Karpas-422 (cell line): ENCODE measurements at regions not wholly inside any gene's neighbourhood (a gene's known extent, or its start where the extent isn't known, plus 50 kb on each side); places are given as distances from the start of the nearest gene placed in this dataset.
A peak's percentile ranks its signal among the peaks of the same experiment; 100 is the strongest.

Experiments
- DNase-seq: peaks from one replicate; pipeline ENCODE4 v3.0.0-alpha.2; 2015
- H2AFZ ChIP-seq: fragments of 200-600 bp; sonication (generic); 2 replicates; pipeline ENCODE4 v1.6.1; 2014; ENCODE audit warnings: antibody characterized with exemption, low read length, mixed read lengths
- H3K27ac ChIP-seq: fragments of 200-600 bp; sonication (generic); 2 replicates; pipeline ENCODE4 v1.5.1; 2014; ENCODE audit warnings: mild to moderate bottlenecking, low read length, moderate library complexity
- H3K27me3 ChIP-seq: fragments of 200-600 bp; sonication (generic); 2 replicates; pipeline ENCODE4 v1.6.1; 2014; ENCODE audit warnings: low read length, mixed read lengths
- H3K36me3 ChIP-seq: fragments of 200-600 bp; sonication (generic); 2 replicates; pipeline ENCODE4 v1.6.1; 2014; ENCODE audit warnings: low read length, mixed read lengths; ENCODE audit not compliant: insufficient read depth
- H3K4me1 ChIP-seq: fragments of 200-600 bp; sonication (generic); 2 replicates; pipeline ENCODE4 v1.6.1; 2014; ENCODE audit warnings: mild to moderate bottlenecking, low read length, mixed read lengths
- H3K4me2 ChIP-seq: fragments of 200-600 bp; sonication (generic); 2 replicates; pipeline ENCODE4 v1.6.1; 2014; ENCODE audit warnings: low read length, low read depth, mild to moderate bottlenecking; ENCODE audit not compliant: poor library complexity, severe bottlenecking
- H3K4me3 ChIP-seq: fragments of 200-600 bp; sonication (generic); 2 replicates; pipeline ENCODE4 v1.5.1; 2014; ENCODE audit warnings: mild to moderate bottlenecking, antibody characterized with exemption, low read length, mixed read lengths
- H3K79me2 ChIP-seq: fragments of 200-600 bp; sonication (generic); 2 replicates; pipeline ENCODE4 v1.6.1; 2014; ENCODE audit warnings: mild to moderate bottlenecking, low read length, mixed read lengths
- H3K9ac ChIP-seq: fragments of 200-600 bp; sonication (generic); 2 replicates; pipeline ENCODE4 v1.6.0; 2014; ENCODE audit warnings: low read length
- H3K9me2 ChIP-seq: fragments of 200-600 bp; sonication (generic), shearing (Covaris generic); replicated peaks from 2 replicates; pipeline ENCODE4 v1.6.0; 2014; ENCODE audit warnings: mild to moderate bottlenecking, low read length, moderate library complexity; ENCODE audit not compliant: insufficient read depth
- H3K9me3 ChIP-seq: fragments of 300-700, 200-600 bp; sonication (generic); 2 replicates; pipeline ENCODE4 v1.6.1; 2014; ENCODE audit warnings: low read length, mixed read lengths
- H4K20me1 ChIP-seq: fragments of 200-600 bp; sonication (generic); 2 replicates; pipeline ENCODE4 v1.6.1; 2014; ENCODE audit warnings: mild to moderate bottlenecking, antibody characterized with exemption, low read length, low read depth; ENCODE audit not compliant: insufficient read depth

GRCh38 chr9:28750136-28750535 is 1176.9 kb upstream of the C9orf72 start:
- no peak overlapping the region for H3K9ac ChIP-seq
- no peaks in the 10 kb centered on the region for H3K36me3 ChIP-seq
- no peaks in the 10 kb centered on the region for H3K4me1 ChIP-seq
- H3K4me2 ChIP-seq = no peak overlapping the region
- no peaks in the 10 kb centered on the region for H4K20me1 ChIP-seq
- H3K79me2 ChIP-seq = no peaks in the 10 kb centered on the region
- no peak overlapping the region for H3K27ac ChIP-seq
- H2AFZ ChIP-seq = no peak overlapping the region
- no peak overlapping the region for H3K4me3 ChIP-seq
- H3K27me3 ChIP-seq = no peaks in the 10 kb centered on the region
- H3K9me3 ChIP-seq = peaks cover 16% of the 10 kb centered on the region
- H3K9me2 ChIP-seq = no peaks in the 10 kb centered on the region
- DNase-seq = no peak

- Histone ChIP-seq H4K20me1 (no peaks in the 10 kb centered on the region), H3K27me3 (no peaks in the 10 kb centered on the region), H3K36me3 (no peaks in the 10 kb centered on the region), H3K9ac (no peak overlapping the region), H3K4me1 (no peaks in the 10 kb centered on the region), H3K4me2 (no peak overlapping the region), H2AFZ (no peak overlapping the region), H3K27ac (no peak overlapping the region), H3K79me2 (no peaks in the 10 kb centered on the region), H3K9me3 (peaks cover 6% of the 10 kb centered on the region), H3K4me3 (no peak overlapping the region), H3K9me2 (no peaks in the 10 kb centered on the region)
- DNase-seq = no peak
Observed at GRCh38 chr9:28758341-28758740, 1185.1 kb upstream of the C9orf72 start.

DNA sequence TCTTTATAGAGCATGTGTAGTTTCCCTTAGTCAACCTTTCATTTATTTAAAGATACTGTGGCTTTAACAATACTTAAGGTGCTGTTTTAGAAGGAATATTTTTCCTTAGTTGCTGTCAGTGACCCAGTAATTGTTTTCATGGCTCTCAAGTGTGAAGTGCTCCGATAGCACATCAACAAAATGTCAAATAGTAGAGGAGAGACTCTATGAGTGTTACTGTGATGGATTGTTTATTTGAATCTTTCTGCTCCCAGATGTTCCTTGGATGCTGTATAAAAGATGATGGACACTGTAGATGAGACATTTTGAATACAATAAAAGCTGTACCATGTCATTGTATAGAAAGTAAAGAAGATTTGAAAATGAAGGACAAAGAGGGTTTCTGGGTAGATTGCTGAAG is 1185.7 kb upstream of the C9orf72 start:
- H3K9me3 ChIP-seq = peaks cover 9% of the 10 kb centered on the region
- H3K4me1 ChIP-seq = no peaks in the 10 kb centered on the region
- H3K9me2 ChIP-seq = no peaks in the 10 kb centered on the region
- no peak overlapping the region for H3K4me2 ChIP-seq
- DNase-seq = no peak
- H3K27me3 ChIP-seq = no peaks in the 10 kb centered on the region
- no peak overlapping the region for H3K9ac ChIP-seq
- no peak overlapping the region for H3K4me3 ChIP-seq
- H3K79me2 ChIP-seq = no peaks in the 10 kb centered on the region
- H3K27ac ChIP-seq = no peak overlapping the region
- no peaks in the 10 kb centered on the region for H3K36me3 ChIP-seq
- H4K20me1 ChIP-seq = no peaks in the 10 kb centered on the region
- H2AFZ ChIP-seq = no peak overlapping the region

DNA sequence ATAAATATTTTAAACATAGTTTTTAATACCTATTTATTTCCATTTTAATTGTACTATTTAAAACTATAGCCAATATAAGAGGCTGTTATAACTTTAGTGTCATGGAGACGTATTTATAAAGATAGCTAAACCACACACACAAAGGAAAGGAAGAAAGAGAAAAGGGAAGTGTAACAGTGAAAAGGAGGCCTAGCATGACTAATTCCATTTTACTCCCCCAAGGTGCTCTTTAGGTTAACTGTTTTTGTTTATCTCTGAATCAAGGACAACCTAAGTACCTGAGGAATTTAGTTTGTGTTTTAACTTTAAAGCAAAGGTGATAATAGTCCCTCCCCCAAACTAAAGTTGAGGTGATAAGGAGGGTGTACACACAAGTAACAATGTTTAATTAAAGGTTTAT is 1188.9 kb upstream of the C9orf72 start:
- Histone ChIP-seq H3K79me2 (no peaks in the 10 kb centered on the region), H3K4me3 (no peak overlapping the region), H2AFZ (no peak overlapping the region), H3K9me3 (peaks cover 13% of the 10 kb centered on the region), H4K20me1 (no peaks in the 10 kb centered on the region), H3K36me3 (no peaks in the 10 kb centered on the region), H3K27me3 (no peaks in the 10 kb centered on the region), H3K27ac (no peak overlapping the region), H3K4me1 (no peaks in the 10 kb centered on the region), H3K9me2 (no peaks in the 10 kb centered on the region), H3K9ac (no peak overlapping the region), H3K4me2 (no peak overlapping the region)
- no peak for DNase-seq

DNA sequence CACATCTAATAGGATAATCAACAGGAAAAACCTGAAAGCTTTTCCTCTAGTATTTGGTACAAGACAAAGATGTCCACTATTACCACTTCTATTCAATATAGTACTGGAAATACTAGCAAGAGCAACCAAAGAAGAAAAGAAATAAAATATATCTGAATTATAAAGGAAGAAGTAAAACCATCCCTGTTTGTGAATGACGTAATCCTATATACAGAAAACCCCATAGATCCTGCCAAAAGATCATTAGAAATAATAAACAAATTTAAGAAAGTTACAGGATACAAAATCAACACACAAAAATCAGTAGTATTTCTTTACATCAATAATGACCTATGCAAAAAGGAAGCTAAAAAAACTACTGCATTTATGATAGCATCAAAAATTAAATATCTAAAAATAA is 1191.3 kb upstream of the C9orf72 start:
- Histone ChIP-seq H3K4me3 (no peak overlapping the region), H3K4me2 (no peak overlapping the region), H3K79me2 (no peaks in the 10 kb centered on the region), H3K27me3 (no peaks in the 10 kb centered on the region), H3K4me1 (no peaks in the 10 kb centered on the region), H3K36me3 (no peaks in the 10 kb centered on the region), H4K20me1 (no peaks in the 10 kb centered on the region), H3K9me2 (no peaks in the 10 kb centered on the region), H3K27ac (no peak overlapping the region), H3K9ac (no peak overlapping the region), H2AFZ (no peak overlapping the region), H3K9me3 (peaks cover 13% of the 10 kb centered on the region)
- DNase-seq = no peak

- Histone ChIP-seq H3K79me2 (no peaks in the 10 kb centered on the region), H3K9me3 (no peaks in the 10 kb centered on the region), H3K4me3 (no peak overlapping the region), H3K27ac (no peak overlapping the region), H3K9me2 (no peaks in the 10 kb centered on the region), H3K9ac (no peak overlapping the region), H3K4me1 (no peaks in the 10 kb centered on the region), H3K36me3 (no peaks in the 10 kb centered on the region), H4K20me1 (no peaks in the 10 kb centered on the region), H3K4me2 (no peak overlapping the region), H2AFZ (no peak overlapping the region), H3K27me3 (no peaks in the 10 kb centered on the region)
- DNase-seq = no peak
Observed at GRCh38 chr9:28770226-28770625, 1196.9 kb upstream of the C9orf72 start.

DNA sequence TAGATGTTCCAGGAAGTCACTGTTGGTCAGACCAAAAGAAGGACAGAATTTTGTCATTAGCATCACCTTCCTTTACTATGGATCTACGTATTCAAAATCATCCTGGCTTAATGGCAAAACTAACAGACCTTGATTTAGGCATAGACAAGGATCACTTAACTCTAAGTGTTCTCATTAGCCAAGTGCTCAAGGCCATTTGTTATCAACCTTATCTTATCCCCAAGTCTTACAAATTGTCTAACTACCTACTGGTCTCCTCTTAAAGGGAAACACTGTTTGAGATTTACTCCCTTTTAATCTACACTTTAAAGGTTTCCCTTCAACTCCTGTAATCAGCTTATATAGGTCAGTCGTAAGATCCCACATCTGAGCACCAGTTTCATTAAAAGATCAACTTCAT is 1197.5 kb upstream of the C9orf72 start:
- no peak for DNase-seq
- Histone ChIP-seq H4K20me1 (no peaks in the 10 kb centered on the region), H3K79me2 (no peaks in the 10 kb centered on the region), H3K4me3 (no peak overlapping the region), H3K9me3 (no peaks in the 10 kb centered on the region), H3K27me3 (no peaks in the 10 kb centered on the region), H3K4me1 (no peaks in the 10 kb centered on the region), H3K9ac (no peak overlapping the region), H3K36me3 (no peaks in the 10 kb centered on the region), H3K27ac (no peak overlapping the region), H2AFZ (no peak overlapping the region), H3K4me2 (no peak overlapping the region), H3K9me2 (no peaks in the 10 kb centered on the region)

GRCh38 chr9:28774433-28775235 is 1201.4 kb upstream of the C9orf72 start:
- Histone ChIP-seq H4K20me1 (no peaks in the 10 kb centered on the region), H3K79me2 (no peaks in the 10 kb centered on the region), H3K27ac (no peak overlapping the region), H2AFZ (no peak overlapping the region), H3K27me3 (no peaks in the 10 kb centered on the region), H3K4me3 (no peak overlapping the region), H3K9me3 (no peaks in the 10 kb centered on the region), H3K36me3 (no peaks in the 10 kb centered on the region), H3K9me2 (no peaks in the 10 kb centered on the region), H3K4me1 (no peaks in the 10 kb centered on the region), H3K4me2 (no peak overlapping the region), H3K9ac (no peak overlapping the region)
- DNase-seq = peak; percentile 81
